CD4-positive, CD25-positive, alpha-beta regulatory T cell (primary cell): ENCODE measurements at regions not wholly inside any gene's neighbourhood (a gene's known extent, or its start where the extent isn't known, plus 50 kb on each side); places are given as distances from the start of the nearest gene placed in this dataset.

Source experiments
- ATAC-seq, 2 donors: fragments of 150-1000 bp; cut with Tn5 transposase; one replicate each; pipeline ENCODE4 v1.10.0; 2021; ENCODE audit warnings: low read depth in 2 of 2, moderate number of reproducible peaks in 2 of 2, moderate library complexity in 1 of 2
- DNase-seq, 3 donors: peaks; one replicate each; pipeline versions ENCODE4 v3.0.0 to v3.0.0-alpha.2; 2012 to 2022; ENCODE audit warnings: mixed read lengths in 1 of 3
- H3K27ac ChIP-seq: one replicate; pipeline ENCODE4 v1.7.0; 2013; ENCODE audit warnings: mild to moderate bottlenecking, low read length; ENCODE audit not compliant: insufficient read depth, poor library complexity, severe bottlenecking
- H3K27me3 ChIP-seq: one replicate; pipeline ENCODE4 v1.7.0; 2013; ENCODE audit warnings: low read length; ENCODE audit not compliant: control insufficient read depth, insufficient read depth
- H3K36me3 ChIP-seq: one replicate; pipeline ENCODE4 v1.7.0; 2013; ENCODE audit warnings: mild to moderate bottlenecking, low read length, moderate library complexity; ENCODE audit not compliant: control insufficient read depth, insufficient read depth
- H3K4me1 ChIP-seq: 2 replicates; pipeline ENCODE4 v1.7.0; 2013; ENCODE audit warnings: mild to moderate bottlenecking, low read length; ENCODE audit not compliant: insufficient read depth, control insufficient read depth, poor library complexity, severe bottlenecking
- H3K4me3 ChIP-seq: one replicate; pipeline ENCODE4 v1.7.0; 2013; ENCODE audit warnings: low read depth, mild to moderate bottlenecking, low read length, moderate library complexity
- H3K9me3 ChIP-seq, 2 experiments: 1 replicate in 1 of 2; 2 replicates in 1 of 2; pipeline ENCODE4 v1.7.0; 2013; ENCODE audit warnings: low read length in 2 of 2, mild to moderate bottlenecking in 1 of 2, moderate library complexity in 1 of 2; ENCODE audit not compliant: control insufficient read depth in 2 of 2
- H3K27ac Mint-ChIP-seq, 3 donors: one replicate each; pipeline ENCODE4 v1.8.0; 2020 to 2022; ENCODE audit warnings: mild to moderate bottlenecking in 3 of 3, mixed read lengths in 3 of 3, moderate library complexity in 2 of 3
- H3K27me3 Mint-ChIP-seq: one replicate; pipeline ENCODE4 v1.8.0; 2022; ENCODE audit warnings: mild to moderate bottlenecking, mixed read lengths
- H3K36me3 Mint-ChIP-seq: one replicate; pipeline ENCODE4 v1.8.0; 2020; ENCODE audit warnings: mixed read lengths
- H3K4me1 Mint-ChIP-seq, 4 donors: one replicate each; pipeline ENCODE4 v1.8.0; 2020 to 2022; ENCODE audit warnings: mixed read lengths in 4 of 4, mild to moderate bottlenecking in 1 of 4
- H3K4me3 Mint-ChIP-seq, 4 donors: one replicate each; pipeline ENCODE4 v1.8.0; 2020 to 2022; ENCODE audit warnings: mild to moderate bottlenecking in 4 of 4, mixed read lengths in 4 of 4, moderate library complexity in 3 of 4
- H3K9me3 Mint-ChIP-seq, 7 donors: one replicate each; pipeline ENCODE4 v1.8.0; 2020 to 2022; ENCODE audit warnings: mixed read lengths in 7 of 7, mild to moderate bottlenecking in 3 of 7, moderate library complexity in 2 of 7

DNA sequence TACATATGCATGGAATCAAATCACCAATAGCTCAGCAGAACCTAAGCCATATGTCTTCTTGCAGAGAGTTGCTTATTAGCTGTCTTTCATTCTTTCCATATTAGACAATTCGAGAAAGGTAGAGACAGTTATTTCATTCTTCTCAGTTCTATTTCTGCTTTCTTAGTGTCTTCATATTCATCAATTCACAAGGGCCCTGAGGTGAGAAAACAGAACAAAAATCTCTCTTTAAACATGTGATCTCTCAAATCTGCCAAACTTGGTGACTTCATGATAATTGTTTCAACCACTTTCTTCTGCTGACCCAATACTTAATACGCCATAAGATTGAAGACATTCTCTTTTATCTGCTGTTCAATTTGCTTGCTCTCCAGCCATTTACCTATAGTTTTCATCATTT, 229.7 kb upstream of the MARCKS start:
- Mint-ChIP-seq H3K9me3 (no peaks in the 10 kb centered on the region), H3K27me3 (no peaks in the 10 kb centered on the region), H3K4me3 (peak overlapping the region in 1 of 4 donors; percentile 0), H3K36me3 (no peaks in the 10 kb centered on the region), H3K4me1 (peaks cover 11 to 31% (median 22%) of the 10 kb centered on the region in 4 donors), H3K27ac (no peak overlapping the region)
- H3K4me1 ChIP-seq: peaks cover 17% of the 10 kb centered on the region
- no peaks in the 10 kb centered on the region for H3K36me3 ChIP-seq
- no peaks in the 10 kb centered on the region for H3K9me3 ChIP-seq
- no peak overlapping the region for H3K27ac ChIP-seq
- no peak for DNase-seq
- no peak overlapping the region for H3K4me3 ChIP-seq
- ATAC-seq: no peak
- no peaks in the 10 kb centered on the region for H3K27me3 ChIP-seq

DNA sequence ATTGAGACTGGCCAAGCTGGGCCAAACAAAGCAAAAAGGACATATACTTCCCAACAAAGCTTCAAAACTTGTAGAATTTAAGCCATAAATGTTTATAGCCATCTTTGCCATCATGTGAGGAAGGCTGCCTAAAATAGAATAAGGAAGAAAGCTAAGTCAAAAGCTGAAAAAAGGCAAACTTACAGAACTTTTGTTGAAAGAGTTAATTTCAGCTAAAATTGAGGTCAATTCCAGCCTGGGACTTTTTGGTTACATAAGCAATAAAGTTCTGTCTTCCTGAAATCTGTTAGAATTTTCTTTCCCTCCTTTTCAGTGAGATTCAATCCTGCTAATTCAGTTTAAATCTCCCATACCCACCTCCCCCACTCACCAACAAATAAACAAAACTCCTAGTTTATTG, 227.9 kb upstream of the MARCKS start:
- Mint-ChIP-seq H3K9me3 (no peaks in the 10 kb centered on the region), H3K36me3 (no peaks in the 10 kb centered on the region), H3K4me3 (no peak overlapping the region), H3K27ac (peak overlapping the region in 1 of 3 donors; percentile 4), H3K27me3 (no peaks in the 10 kb centered on the region), H3K4me1 (peaks cover 11 to 32% (median 22%) of the 10 kb centered on the region in 4 donors)
- ATAC-seq: no peak
- Histone ChIP-seq H3K36me3 (no peaks in the 10 kb centered on the region), H3K27ac (no peak overlapping the region), H3K4me1 (peaks cover 19% of the 10 kb centered on the region), H3K4me3 (no peak overlapping the region), H3K9me3 (no peaks in the 10 kb centered on the region), H3K27me3 (no peaks in the 10 kb centered on the region)
- DNase-seq: no peak

DNA sequence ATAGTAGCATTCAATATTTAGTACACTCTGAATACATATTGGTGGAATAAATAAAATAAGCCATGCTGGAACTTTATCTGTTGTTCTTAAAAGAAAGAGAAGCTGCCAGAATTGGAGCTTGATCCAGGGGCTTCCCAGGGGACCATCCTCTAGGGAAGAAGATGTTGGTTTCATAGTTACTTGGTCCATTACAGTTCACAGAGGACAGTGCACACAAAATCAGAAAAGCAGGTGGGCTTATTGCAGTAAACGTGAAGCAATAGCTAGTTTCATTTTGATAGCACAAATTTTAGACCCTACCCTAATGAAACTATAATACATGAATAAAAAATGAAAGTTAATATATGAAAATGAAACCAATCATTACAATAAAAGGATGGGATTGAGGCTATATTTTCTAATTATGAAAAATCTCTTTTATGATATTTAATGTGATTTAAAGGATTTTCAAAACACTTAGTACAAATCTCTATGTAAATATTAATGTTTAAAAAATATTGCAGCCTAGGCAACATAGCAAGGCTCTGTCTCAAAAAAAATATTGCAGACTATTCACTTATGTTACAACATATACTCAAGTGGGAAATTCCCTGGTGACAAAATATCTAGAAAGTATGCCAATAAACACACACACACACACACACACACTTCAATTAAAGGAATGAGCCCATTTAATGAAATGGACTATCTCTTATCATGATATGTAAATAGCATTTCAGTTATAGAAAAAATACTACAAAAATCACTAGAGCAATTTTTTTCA, 227.0 kb upstream of the MARCKS start:
- no peaks in the 10 kb centered on the region for H3K36me3 ChIP-seq
- no peak for ATAC-seq
- peaks cover 12 to 32% (median 22%) of the 10 kb centered on the region in 4 donors for H3K4me1 Mint-ChIP-seq
- no peaks in the 10 kb centered on the region for H3K9me3 ChIP-seq
- no peaks in the 10 kb centered on the region for H3K27me3 ChIP-seq
- H3K27me3 Mint-ChIP-seq: no peaks in the 10 kb centered on the region
- H3K4me3 Mint-ChIP-seq: peak overlapping the region in 2 of 4 donors; percentile 63 to 85
- peak overlapping the region in 2 of 3 donors; percentile 84 to 93 for H3K27ac Mint-ChIP-seq
- no peak for DNase-seq
- H3K9me3 Mint-ChIP-seq: peaks cover 0 to under 1% (median 0%) of the 10 kb centered on the region in 7 donors
- no peak overlapping the region for H3K4me3 ChIP-seq
- H3K27ac ChIP-seq: no peak overlapping the region
- H3K36me3 Mint-ChIP-seq: no peaks in the 10 kb centered on the region
- peaks cover 19% of the 10 kb centered on the region for H3K4me1 ChIP-seq

DNA sequence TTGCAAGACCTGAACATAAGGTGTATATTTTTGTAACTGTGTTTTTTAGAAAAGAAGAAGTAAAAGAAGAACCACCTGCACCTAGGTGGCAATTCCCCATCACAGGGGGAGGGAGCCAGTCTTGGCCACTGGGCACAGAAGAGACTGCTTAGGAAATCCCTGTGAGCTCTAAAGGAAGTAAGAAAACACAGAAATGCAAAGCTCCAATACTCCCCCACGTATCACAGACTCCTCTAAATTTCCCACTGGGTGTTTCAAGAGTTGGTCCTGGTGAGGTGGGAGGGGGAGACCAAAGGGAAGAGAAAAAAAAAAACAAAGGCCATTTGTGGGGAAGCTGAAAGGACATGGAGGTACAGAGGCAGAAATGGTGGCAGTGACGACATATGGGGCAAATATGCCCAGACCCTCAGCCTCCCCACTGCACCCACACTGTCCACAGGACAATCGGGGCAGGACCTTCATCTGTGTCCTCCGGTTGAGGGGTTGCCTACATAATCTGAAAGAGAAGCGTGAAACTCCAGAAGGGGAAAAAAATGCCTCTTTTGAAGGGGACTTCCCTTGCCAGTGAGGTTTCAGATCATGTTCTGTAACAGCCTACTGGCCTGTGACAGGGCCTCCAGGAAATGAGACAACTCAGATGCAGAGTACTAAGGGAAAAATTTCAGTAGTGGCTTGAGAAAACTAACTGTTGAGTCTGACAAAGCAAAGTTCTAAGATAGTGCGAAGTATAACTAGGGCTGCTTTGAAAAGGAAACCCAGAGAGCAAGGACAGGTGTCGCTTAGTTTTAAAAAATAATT, 226.2 kb upstream of the MARCKS start:
- no peaks in the 10 kb centered on the region for H3K36me3 Mint-ChIP-seq
- H3K4me3 Mint-ChIP-seq: peak overlapping the region; percentile 47 to 85 (median 68)
- H3K27me3 Mint-ChIP-seq: no peaks in the 10 kb centered on the region
- peaks cover 0 to 3% (median 0%) of the 10 kb centered on the region in 7 donors for H3K9me3 Mint-ChIP-seq
- DNase-seq (peak in 2 of 3 donors; percentile 18 to 41), ATAC-seq (peak; percentile 41 to 54)
- Histone ChIP-seq H3K27me3 (no peaks in the 10 kb centered on the region), H3K4me1 (peaks cover 19% of the 10 kb centered on the region), H3K36me3 (no peaks in the 10 kb centered on the region), H3K27ac (peak overlapping the region; percentile 16), H3K9me3 (no peaks in the 10 kb centered on the region), H3K4me3 (peak overlapping the region; percentile 64)
- peaks cover 10 to 29% (median 20%) of the 10 kb centered on the region in 4 donors for H3K4me1 Mint-ChIP-seq
- H3K27ac Mint-ChIP-seq: peak overlapping the region; percentile 1 to 93 (median 84)

DNA sequence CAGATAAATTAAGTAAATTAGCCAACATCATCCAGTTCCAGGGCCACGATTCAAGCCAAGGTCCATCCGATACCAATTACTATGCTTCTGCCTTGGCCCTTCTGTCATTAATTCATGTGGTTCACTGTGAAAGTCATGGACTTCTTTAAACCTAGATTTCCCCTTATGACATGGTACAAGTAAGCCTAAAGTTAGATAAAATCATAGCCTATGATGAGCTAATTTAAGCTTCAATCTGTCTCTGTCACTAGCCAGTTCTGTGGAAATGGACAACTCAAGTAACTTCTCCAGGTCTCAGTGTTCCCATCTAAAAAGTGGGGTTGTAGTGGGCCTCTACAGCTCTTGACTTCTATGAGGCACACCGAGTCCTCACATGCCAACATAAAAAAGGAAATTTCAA, 225.5 kb upstream of the MARCKS start:
- Mint-ChIP-seq H3K4me1 (peaks cover 8 to 28% (median 20%) of the 10 kb centered on the region in 4 donors), H3K4me3 (peak overlapping the region in 1 of 4 donors; percentile 63), H3K36me3 (no peaks in the 10 kb centered on the region), H3K27me3 (no peaks in the 10 kb centered on the region), H3K27ac (peak overlapping the region in 2 of 3 donors; percentile 84 to 93), H3K9me3 (peaks cover 0 to 3% (median 0%) of the 10 kb centered on the region in 7 donors)
- Histone ChIP-seq H3K27ac (no peak overlapping the region), H3K27me3 (no peaks in the 10 kb centered on the region), H3K36me3 (no peaks in the 10 kb centered on the region), H3K4me1 (peaks cover 19% of the 10 kb centered on the region), H3K4me3 (peak overlapping the region; percentile 64), H3K9me3 (no peaks in the 10 kb centered on the region)
- ATAC-seq (no peak), DNase-seq (no peak)

DNA sequence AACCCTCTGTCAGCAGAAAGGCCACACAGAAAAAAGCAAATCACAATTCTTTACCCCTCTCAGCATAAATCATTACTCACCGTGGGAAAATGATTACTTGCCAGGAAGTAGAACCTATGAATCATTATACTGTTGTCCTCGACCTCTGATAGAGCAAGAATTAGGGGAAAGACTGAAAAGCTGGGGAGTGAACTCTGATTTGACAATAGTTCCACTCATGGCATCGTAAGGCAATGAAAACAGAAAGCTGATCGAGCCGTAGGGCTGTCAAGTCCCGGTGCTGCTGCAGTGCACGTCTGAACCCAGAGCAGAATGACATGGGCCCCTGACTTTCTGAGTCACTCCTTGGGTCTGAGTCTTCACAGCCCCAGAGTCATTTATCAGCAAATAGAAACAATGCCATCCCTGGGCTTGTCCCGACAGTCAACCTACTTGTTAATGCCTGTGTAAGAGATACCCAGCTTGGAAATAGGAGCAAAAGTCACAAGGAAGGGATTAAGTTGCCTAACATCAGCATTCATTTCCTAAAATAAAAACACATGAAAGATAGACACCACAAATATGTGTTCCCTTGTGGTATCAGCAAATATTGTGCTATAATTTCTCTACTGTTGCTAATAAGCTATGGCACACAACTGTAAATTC, 224.8 kb upstream of the MARCKS start:
- ATAC-seq: peak; percentile 29 to 47
- DNase-seq: peak in 1 of 3 donors; percentile 31
- no peaks in the 10 kb centered on the region for H3K27me3 ChIP-seq
- H3K4me1 Mint-ChIP-seq: peaks cover 8 to 28% (median 18%) of the 10 kb centered on the region in 4 donors
- no peaks in the 10 kb centered on the region for H3K36me3 Mint-ChIP-seq
- peak overlapping the region; percentile 49 for H3K4me3 ChIP-seq
- H3K4me1 ChIP-seq: peaks cover 19% of the 10 kb centered on the region
- no peaks in the 10 kb centered on the region for H3K27me3 Mint-ChIP-seq
- H3K36me3 ChIP-seq: no peaks in the 10 kb centered on the region
- peak overlapping the region in 3 of 4 donors; percentile 27 to 78 (median 73) for H3K4me3 Mint-ChIP-seq
- peak overlapping the region; percentile 8 to 92 (median 87) for H3K27ac Mint-ChIP-seq
- H3K27ac ChIP-seq: no peak overlapping the region
- no peaks in the 10 kb centered on the region for H3K9me3 ChIP-seq
- peaks cover 0 to 3% (median 0%) of the 10 kb centered on the region in 7 donors for H3K9me3 Mint-ChIP-seq

DNA sequence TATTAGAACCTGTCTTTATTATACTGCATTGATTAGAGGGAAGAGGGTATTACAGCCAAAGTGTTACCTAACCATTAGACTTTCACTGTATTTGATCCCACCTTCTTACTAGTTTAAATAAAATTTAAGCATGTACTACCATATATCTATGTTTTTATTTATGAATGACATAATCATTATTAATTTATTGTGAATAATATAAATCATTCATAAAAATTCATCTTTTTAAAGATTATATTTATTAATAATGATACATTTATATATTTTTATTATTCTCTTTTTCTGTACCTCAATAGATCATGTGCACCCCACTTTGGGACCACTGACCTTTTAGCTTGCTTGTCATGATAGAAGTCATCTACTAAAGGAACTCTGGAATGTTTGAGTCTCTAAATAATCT, 223.5 kb upstream of the MARCKS start:
- Histone ChIP-seq H3K4me1 (peaks cover 19% of the 10 kb centered on the region), H3K27ac (no peak overlapping the region), H3K27me3 (no peaks in the 10 kb centered on the region), H3K4me3 (no peak overlapping the region), H3K36me3 (no peaks in the 10 kb centered on the region), H3K9me3 (no peaks in the 10 kb centered on the region)
- Mint-ChIP-seq H3K27ac (no peak overlapping the region), H3K27me3 (no peaks in the 10 kb centered on the region), H3K4me3 (no peak overlapping the region), H3K4me1 (peaks cover 8 to 28% (median 17%) of the 10 kb centered on the region in 4 donors), H3K36me3 (no peaks in the 10 kb centered on the region), H3K9me3 (peaks cover 0 to 3% (median 0%) of the 10 kb centered on the region in 7 donors)
- ATAC-seq (no peak), DNase-seq (no peak)
